B cell (primary cell): ENCODE measurements at regions not wholly inside any gene's neighbourhood (a gene's known extent, or its start where the extent isn't known, plus 50 kb on each side); places are given as distances from the start of the nearest gene placed in this dataset.

Experiments used
- CTCF ChIP-seq: fragments of 200-600 bp; IDR thresholded peaks from one replicate; pipeline ENCODE4 v1.8.0; 2022; ENCODE audit warnings: antibody characterized with exemption, mild to moderate bottlenecking
- EZH2 ChIP-seq: IDR thresholded peaks from 2 replicates; pipeline ENCODE4 v1.6.1; 2012; ENCODE audit warnings: borderline replicate concordance, low read depth, mild to moderate bottlenecking, moderate library complexity, low read length; ENCODE audit not compliant: insufficient read depth, poor library complexity, severe bottlenecking

- TF ChIP-seq CTCF (no peak), EZH2 (no peak)
Measured at GRCh38 chr18:72261590-72261989, 282.6 kb downstream of the CBLN2 start.
